DND-41 (cell line): ENCODE measurements at regions not wholly inside any gene's neighbourhood (a gene's known extent, or its start where the extent isn't known, plus 50 kb on each side); places are given as distances from the start of the nearest gene placed in this dataset.

Experiments
- EZH2 ChIP-seq: IDR thresholded peaks from 3 replicates; pipeline ENCODE4 v1.6.1; 2012; ENCODE audit warnings: borderline replicate concordance, low read depth, mild to moderate bottlenecking, moderate library complexity, low read length, inconsistent platforms; ENCODE audit not compliant: severe bottlenecking
- TF ChIP-seq, protein P1 (sequence below): IDR thresholded peaks from 2 replicates; pipeline ENCODE4 v1.5.1; 2012; ENCODE audit warnings: borderline replicate concordance, low read length, moderate library complexity, mild to moderate bottlenecking; ENCODE audit not compliant: poor library complexity, severe bottlenecking; ENCODE audit errors: extremely low read depth

DNA sequence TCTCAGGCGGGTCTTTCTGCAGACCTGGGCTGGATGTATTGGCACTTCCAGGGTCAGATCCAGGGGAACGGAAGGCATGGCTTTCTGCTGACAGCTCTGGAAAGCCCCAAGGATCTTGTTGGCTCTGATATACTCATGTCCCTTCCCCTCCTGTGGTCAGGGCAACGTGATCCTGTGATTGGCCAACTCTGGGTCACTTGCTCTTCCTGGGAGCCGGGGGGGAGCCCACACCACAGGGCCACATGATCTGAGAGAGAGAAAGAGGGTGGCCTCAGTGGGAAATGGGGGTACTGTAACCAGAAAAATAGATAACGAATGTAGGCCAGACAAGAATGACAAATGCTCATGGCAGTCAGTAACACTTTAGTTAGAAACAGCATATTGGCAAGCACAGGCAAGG lies 223.0 kb downstream of the NFATC2 start:
- TF ChIP-seq, protein P1, sequence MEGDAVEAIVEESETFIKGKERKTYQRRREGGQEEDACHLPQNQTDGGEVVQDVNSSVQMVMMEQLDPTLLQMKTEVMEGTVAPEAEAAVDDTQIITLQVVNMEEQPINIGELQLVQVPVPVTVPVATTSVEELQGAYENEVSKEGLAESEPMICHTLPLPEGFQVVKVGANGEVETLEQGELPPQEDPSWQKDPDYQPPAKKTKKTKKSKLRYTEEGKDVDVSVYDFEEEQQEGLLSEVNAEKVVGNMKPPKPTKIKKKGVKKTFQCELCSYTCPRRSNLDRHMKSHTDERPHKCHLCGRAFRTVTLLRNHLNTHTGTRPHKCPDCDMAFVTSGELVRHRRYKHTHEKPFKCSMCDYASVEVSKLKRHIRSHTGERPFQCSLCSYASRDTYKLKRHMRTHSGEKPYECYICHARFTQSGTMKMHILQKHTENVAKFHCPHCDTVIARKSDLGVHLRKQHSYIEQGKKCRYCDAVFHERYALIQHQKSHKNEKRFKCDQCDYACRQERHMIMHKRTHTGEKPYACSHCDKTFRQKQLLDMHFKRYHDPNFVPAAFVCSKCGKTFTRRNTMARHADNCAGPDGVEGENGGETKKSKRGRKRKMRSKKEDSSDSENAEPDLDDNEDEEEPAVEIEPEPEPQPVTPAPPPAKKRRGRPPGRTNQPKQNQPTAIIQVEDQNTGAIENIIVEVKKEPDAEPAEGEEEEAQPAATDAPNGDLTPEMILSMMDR: no peak
- no peak for TF ChIP-seq EZH2
